Suprapubic skin (tissue), 4 donors: ENCODE measurements at regions not wholly inside any gene's neighbourhood (a gene's known extent, or its start where the extent isn't known, plus 50 kb on each side); places are given as distances from the start of the nearest gene placed in this dataset.

ENCODE experiments used
- CTCF ChIP-seq, 2 donors: fragments of 200-600 bp in 1 of 2; fragments of 450-650 bp in 1 of 2; sonication (generic) in 1 of 2; IDR thresholded peaks; one replicate each; pipeline ENCODE4 v1.5.1; 2016 to 2019; ENCODE audit warnings: antibody characterized with exemption in 2 of 2, mild to moderate bottlenecking in 1 of 2, moderate library complexity in 1 of 2
- EP300 ChIP-seq: sonication (generic); formaldehyde crosslinking; IDR thresholded peaks from one replicate; pipeline ENCODE4 v1.6.1; 2017; ENCODE audit warnings: antibody characterized with exemption
- POLR2A ChIP-seq, 2 donors: fragments of 450-650 bp; IDR thresholded peaks; one replicate each; pipeline ENCODE4 v1.6.1; 2017; ENCODE audit warnings: antibody characterized with exemption in 2 of 2, mild to moderate bottlenecking in 2 of 2, moderate library complexity in 2 of 2
- POLR2AphosphoS5 ChIP-seq, 3 donors: sonication (generic); formaldehyde crosslinking; IDR thresholded peaks; one replicate each; pipeline ENCODE4 v1.6.1; 2017; ENCODE audit warnings: antibody characterized with exemption in 3 of 3

GRCh38 chrX:790783-791360 is 160.3 kb downstream of the SHOX start:
- no peak for TF ChIP-seq CTCF (IDR thresholded peaks at IDR 0.05)
- no peak for TF ChIP-seq EP300
- TF ChIP-seq POLR2A (IDR thresholded peaks at IDR 0.05) = no peak
- TF ChIP-seq POLR2AphosphoS5 (IDR thresholded peaks at IDR 0.05) = no peak
